GM19395 (cell line): ENCODE measurements at regions not wholly inside any gene's neighbourhood (a gene's known extent, or its start where the extent isn't known, plus 50 kb on each side); places are given as distances from the start of the nearest gene placed in this dataset.
"Not testable (repeated sequence)": the region's sequence is repeated elsewhere in the genome, so short reads cannot be mapped to it uniquely, and the experiment has no call there.

Source experiments
- ATAC-seq: cut with Tn5 transposase; IDR thresholded peaks from one replicate; pipeline ENCODE4 v1.9.1; 2021; ENCODE audit warnings: mild to moderate bottlenecking, moderate library complexity; ENCODE audit not compliant: unreplicated experiment

GRCh38 chrX:115966920-115967319 lies 203.6 kb upstream of the AGTR2 start:
- ATAC-seq, result no peak

DNA sequence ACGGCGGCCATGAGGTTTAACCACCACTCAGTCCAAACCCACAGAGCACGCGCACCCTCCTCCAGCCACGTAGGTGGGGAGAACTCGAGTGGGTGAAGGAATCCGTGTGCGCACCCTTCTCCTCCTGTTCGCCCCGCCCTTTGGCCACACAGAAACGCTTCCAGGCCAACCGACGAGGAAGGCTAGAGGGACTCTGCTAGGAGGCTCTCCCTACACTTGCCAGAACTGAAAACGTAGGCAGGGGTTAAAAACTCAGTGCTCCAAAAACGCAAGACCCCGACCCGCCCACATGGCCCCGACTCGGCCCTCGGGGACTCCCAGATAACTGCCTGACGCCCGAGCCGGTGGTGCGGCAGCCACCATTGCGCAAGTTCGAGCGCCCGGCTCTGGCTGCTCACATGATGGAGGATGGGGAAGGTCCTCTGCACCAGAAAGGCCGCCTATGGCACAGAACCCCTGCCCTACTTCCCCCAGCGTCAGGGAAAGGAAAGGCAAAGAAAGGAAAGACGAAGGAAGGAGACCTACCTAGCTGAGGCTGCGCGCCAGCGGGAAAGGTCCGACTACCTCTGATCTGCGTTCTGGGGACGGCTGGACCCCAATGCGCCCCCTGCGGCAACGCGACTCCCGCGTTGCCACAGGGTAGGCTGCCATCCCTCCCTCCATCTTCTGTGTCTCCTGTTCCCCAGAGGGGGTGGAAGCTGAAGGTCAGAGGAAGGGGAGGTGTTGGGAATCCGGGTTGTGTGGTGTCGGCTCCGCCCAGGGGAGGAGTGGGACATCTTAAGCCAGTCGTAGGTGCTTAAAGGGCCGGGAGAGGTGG lies 201.9 kb upstream of the AGTR2 start:
- peak; percentile 76 for ATAC-seq

DNA sequence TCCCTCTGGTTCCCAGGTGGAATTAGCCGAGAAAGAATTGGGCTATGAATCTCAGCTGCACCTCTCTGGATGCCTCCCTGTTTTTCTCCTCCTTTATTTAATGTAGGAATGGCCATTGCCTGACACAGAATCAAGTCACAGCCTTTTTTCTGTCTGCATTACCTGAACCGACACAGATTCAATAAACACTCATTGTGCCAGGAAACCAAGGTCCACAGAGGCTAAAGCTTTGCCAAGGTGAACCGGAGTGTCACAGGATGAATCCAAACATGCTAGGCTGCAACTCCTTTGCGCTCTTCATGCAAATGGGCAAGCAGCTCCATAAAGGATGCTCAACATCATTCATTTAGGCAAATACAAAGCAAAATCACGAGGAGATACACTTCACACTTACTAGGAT lies 199.8 kb upstream of the AGTR2 start:
- ATAC-seq, result no peak

DNA sequence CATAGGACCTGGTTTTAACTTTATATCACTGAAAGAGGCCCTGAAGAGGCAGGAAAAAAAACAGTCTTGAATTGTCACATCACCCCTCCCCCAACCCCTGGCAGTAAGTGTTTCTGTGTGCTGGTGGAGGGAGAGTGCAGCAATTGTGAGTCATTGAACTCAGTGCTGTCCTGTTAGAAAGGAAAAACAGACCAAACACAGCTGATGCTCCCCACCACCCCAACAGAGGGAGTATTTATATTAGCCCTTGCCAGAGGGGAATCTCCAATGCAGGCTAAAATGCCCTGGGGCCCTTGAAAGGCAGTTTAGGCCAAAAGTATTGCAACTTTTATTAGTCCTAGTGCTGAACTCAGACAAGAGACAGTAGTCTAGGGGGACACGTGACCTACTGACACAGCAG lies 197.8 kb upstream of the AGTR2 start:
- ATAC-seq, result no peak

DNA sequence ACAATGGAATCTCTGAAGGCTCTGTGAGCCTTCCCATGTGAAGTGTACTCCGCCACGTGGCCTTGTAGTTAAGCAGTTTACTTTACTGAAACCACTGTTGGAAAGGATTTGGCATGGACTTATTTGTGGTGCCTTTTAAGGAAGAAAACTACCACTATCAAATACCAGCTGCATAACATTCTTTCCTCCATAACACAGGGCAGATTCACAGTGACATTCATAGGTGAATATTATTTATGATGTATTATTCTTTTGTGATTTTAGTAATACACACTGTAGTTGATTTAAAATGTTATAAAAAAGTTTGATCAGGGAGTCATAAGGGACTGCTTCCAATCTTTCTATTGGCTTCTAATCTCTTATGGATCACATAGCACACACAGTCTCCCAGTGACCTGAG lies 192.5 kb upstream of the AGTR2 start:
- ATAC-seq, result no peak

- not testable (repeated sequence) for ATAC-seq
Observed at GRCh38 chrX:115983148-115983547, 187.4 kb upstream of the AGTR2 start.

GRCh38 chrX:115987464-115987863 lies 183.1 kb upstream of the AGTR2 start:
- ATAC-seq, result not testable (repeated sequence)

GRCh38 chrX:115988825-115989224 lies 181.7 kb upstream of the AGTR2 start:
- ATAC-seq, result peak; percentile 77

DNA sequence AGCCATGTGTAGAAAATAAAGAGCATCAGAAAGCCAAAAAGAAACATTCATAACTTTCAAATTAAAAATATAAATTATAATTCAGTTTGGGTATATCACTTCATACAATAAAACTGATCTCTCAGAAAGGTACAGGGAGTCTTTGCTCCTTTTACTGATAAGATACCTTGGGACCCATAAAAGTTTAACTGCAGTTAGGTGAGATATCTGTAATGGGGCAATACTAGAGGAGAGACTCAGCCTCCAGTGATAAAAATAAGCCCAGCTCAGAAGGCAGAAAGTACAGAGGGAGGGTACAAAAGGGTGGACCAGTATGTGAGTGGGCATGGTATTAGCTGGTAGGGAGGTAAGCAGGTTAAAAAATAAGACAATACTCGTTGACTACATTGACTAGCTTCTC lies 180.9 kb upstream of the AGTR2 start:
- no peak for ATAC-seq

DNA sequence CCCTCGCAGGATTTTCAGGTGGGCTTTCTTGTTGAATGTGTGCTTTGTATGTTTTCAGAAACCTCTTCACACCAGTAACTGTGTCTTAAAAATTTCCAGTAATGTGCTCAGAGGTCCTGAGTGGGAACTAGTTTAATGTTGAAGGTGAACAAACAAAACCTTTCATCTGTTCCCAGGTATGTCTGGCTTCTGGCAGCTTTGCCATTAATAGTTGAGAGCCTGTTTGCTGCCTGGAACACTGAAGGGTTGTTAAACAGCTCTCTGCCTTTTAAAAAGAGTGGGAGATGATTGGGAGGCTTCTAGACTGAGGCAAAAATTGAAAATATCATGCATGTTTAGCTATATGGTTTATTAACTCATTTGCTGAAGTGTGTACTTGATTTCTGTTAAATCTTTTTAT lies 161.2 kb upstream of the AGTR2 start:
- peak; percentile 3 for ATAC-seq

GRCh38 chrX:116009861-116010710 lies 160.5 kb upstream of the AGTR2 start:
- ATAC-seq, result peak; percentile 86

GRCh38 chrX:116010939-116011338 lies 159.6 kb upstream of the AGTR2 start:
- ATAC-seq, result no peak

DNA sequence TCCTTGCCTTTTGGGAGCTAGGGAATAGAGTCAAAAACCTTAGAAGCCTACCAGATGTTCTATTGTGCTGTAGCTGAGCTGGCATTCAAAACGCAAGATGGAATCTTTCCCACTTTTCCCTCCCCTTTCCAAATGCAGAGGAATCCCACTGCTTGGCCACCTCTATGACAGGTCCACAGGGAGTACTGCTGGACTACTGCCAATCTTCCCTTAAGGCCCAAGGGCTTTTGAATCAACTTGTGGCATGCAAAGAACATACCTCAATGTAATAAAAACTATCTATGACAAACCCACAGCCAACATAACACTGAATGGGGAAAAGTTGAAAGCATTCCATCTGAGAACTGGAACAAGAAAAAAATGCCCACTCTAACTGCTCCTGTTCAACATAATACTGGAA lies 139.2 kb upstream of the AGTR2 start:
- ATAC-seq, result no peak
